ENCODE measurements at regions not wholly inside any gene's neighbourhood (a gene's known extent, or its start where the extent isn't known, plus 50 kb on each side); places are given as distances from the start of the nearest gene placed in this dataset.

- no peak for TF ChIP-seq EZH2phosphoT487 (IDR thresholded peaks at IDR 0.05; ENCODE audit: insufficient read depth, low read depth)
- TF ChIP-seq EZH2 (IDR thresholded peaks at IDR 0.05; ENCODE audit: insufficient read depth, poor library complexity, severe bottlenecking) = no peak
Measured at GRCh38 chr6:56347526-56347925, 100.1 kb upstream of the COL21A1 start.
